Transverse colon (tissue), 4 donors: ENCODE measurements at regions not wholly inside any gene's neighbourhood (a gene's known extent, or its start where the extent isn't known, plus 50 kb on each side); places are given as distances from the start of the nearest gene placed in this dataset.

ENCODE experiments used
- DNase-seq: peaks from one replicate; pipeline ENCODE4 v3.0.0-alpha.2; 2019
- H3K27ac ChIP-seq, 4 donors: fragments of 200-600 bp; sonication (generic); 2 replicates each; pipeline ENCODE4 v1.5.1; 2016 to 2018; ENCODE audit warnings: inconsistent platforms in 4 of 4
- H3K27me3 ChIP-seq: fragments of 200-600 bp; sonication (generic); 2 replicates; pipeline ENCODE4 v1.5.1; 2017; ENCODE audit warnings: inconsistent platforms
- H3K36me3 ChIP-seq, 4 donors: fragments of 200-600 bp; sonication (generic); 2 replicates each; pipeline ENCODE4 v1.5.1; 2017 to 2019; ENCODE audit warnings: inconsistent platforms in 4 of 4
- H3K4me1 ChIP-seq, 4 donors: fragments of 200-600 bp; sonication (generic); 2 replicates each; pipeline ENCODE4 v1.5.1; 2017 to 2020; ENCODE audit warnings: inconsistent platforms in 4 of 4
- H3K4me3 ChIP-seq, 4 donors: fragments of 200-600 bp; sonication (generic); 1 replicate in 1 of 4; 2 replicates in 3 of 4; pipeline versions ENCODE4 v1.5.1 to v1.6.1; 2017 to 2019; ENCODE audit warnings: inconsistent platforms in 4 of 4
- H3K9me3 ChIP-seq, 2 donors: fragments of 200-600 bp; sonication (generic); 2 replicates each; pipeline ENCODE4 v1.5.1; 2017 to 2019; ENCODE audit warnings: inconsistent platforms in 2 of 2
- EP300 ChIP-seq: sonication (generic); formaldehyde crosslinking; IDR thresholded peaks from one replicate; pipeline ENCODE4 v1.6.1; 2017; ENCODE audit warnings: antibody characterized with exemption, low read depth
- POLR2A ChIP-seq: fragments of 450-650 bp; IDR thresholded peaks from one replicate; pipeline ENCODE4 v1.6.1; 2016; ENCODE audit warnings: antibody characterized with exemption, mild to moderate bottlenecking, moderate library complexity
- POLR2AphosphoS5 ChIP-seq, 3 donors: sonication (generic); formaldehyde crosslinking; IDR thresholded peaks; one replicate each; pipeline ENCODE4 v1.6.1; 2016; ENCODE audit warnings: antibody characterized with exemption in 3 of 3
- WGBS, 2 donors: methylation state at CpG; one replicate each; pipeline ENCODE4 v1.1.5; 2018; ENCODE audit warnings: low coverage in 1 of 2; 5-methylcytosine and 5-hydroxymethylcytosine counted together
- in situ Hi-C, 4 donors: fragments of 200-750 bp; cut with MboI; loops; one replicate each; pipeline versions ENCODE4 v1.15.0 to v1.15.1; 2017; ENCODE audit warnings: low sequenced_read_pairs in 3 of 4, low pct_ligation_motif_present in 1 of 4, low pct_unique_long_range_greater_than_20kb in 1 of 4
- intact Hi-C: fragments of 100-400 bp; cut with DNase I; formaldehyde crosslinking; loops from one replicate; pipeline ENCODE4 v1.15.1; 2023; ENCODE audit warnings: low total_unique reads
- TF ChIP-seq, protein P1 (sequence below), 5 experiments: fragments of 200-600 bp in 3 of 5; fragments of 450-650 bp in 2 of 5; sonication (generic) in 3 of 5; IDR thresholded peaks; 1 replicate in 2 of 5; 2 replicates in 3 of 5; pipeline ENCODE4 v1.5.1; 2016 to 2017; ENCODE audit warnings: antibody characterized with exemption in 5 of 5, inconsistent platforms in 3 of 5, mild to moderate bottlenecking in 2 of 5, moderate library complexity in 1 of 5

DNA sequence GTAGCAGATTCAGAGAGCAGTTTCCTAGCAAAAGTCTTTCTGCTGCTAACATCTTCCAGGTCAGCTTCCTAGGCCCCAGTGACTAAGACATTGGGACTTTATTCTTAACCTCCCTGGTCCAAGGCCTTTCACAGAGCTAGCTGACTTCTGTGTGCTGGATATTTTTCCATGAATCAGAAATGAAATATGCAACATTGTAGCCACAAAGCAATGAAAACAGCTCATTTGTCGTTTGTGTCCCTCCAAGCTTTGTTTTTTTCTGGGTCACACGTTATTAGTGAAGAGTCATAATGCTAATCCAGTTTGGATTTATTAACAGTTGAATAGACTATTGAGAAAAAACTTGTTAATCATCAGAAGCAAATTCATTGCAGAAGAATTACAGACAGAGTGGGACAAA, 82.4 kb downstream of the ARF6 start:
- in situ Hi-C loops, result no loop called here

DNA sequence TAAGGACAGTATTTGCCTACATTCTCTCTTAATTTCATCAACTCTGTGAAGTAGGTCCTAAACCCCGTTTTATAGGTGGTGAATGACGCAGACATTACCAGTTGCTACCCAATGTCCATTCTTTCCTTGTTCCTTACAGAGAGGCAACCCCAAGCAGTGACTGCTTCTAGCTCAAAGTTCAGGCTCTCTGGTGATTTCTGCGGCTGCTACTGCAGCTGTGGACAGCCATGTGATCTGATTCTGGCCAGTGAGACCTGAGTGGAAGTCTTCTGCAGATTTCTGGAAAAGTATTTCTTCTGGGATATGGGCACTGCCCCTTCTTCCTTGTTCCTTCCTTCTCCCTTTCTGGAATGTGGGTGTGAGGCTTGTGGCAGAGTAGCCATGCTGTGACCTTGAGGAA, 82.9 kb downstream of the ARF6 start:
- Histone ChIP-seq H3K36me3 (no peaks in the 10 kb centered on the region), H3K27me3 (no peaks in the 10 kb centered on the region), H3K27ac (peak overlapping the region; percentile 76 to 93 (median 86)), H3K4me3 (no peak overlapping the region), H3K9me3 (no peaks in the 10 kb centered on the region), H3K4me1 (peaks cover 45 to 76% (median 57%) of the 10 kb centered on the region in 4 donors)
- peak in 2 of 3 donors; percentile 17 to 36 for TF ChIP-seq POLR2AphosphoS5 (IDR thresholded peaks at IDR 0.05)
- peak; percentile 13 for TF ChIP-seq POLR2A
- TF ChIP-seq, protein P1, sequence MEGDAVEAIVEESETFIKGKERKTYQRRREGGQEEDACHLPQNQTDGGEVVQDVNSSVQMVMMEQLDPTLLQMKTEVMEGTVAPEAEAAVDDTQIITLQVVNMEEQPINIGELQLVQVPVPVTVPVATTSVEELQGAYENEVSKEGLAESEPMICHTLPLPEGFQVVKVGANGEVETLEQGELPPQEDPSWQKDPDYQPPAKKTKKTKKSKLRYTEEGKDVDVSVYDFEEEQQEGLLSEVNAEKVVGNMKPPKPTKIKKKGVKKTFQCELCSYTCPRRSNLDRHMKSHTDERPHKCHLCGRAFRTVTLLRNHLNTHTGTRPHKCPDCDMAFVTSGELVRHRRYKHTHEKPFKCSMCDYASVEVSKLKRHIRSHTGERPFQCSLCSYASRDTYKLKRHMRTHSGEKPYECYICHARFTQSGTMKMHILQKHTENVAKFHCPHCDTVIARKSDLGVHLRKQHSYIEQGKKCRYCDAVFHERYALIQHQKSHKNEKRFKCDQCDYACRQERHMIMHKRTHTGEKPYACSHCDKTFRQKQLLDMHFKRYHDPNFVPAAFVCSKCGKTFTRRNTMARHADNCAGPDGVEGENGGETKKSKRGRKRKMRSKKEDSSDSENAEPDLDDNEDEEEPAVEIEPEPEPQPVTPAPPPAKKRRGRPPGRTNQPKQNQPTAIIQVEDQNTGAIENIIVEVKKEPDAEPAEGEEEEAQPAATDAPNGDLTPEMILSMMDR (IDR thresholded peaks at IDR 0.05), result no peak
- TF ChIP-seq EP300, result no peak
- in situ Hi-C loops (no loop called here), intact Hi-C loops (loop anchor here (5.0 kb wide), 1 partner anchor 83 kb away; the partner anchor contains the start of gene ARF6)
- WGBS, 2 donors, result 54 to 56% methylated on average over 3 of the region's 3 CpGs
- peak; percentile 68 for DNase-seq

More for the DNA sequence above, 82.4 kb downstream of the ARF6 start:
- Histone ChIP-seq H3K27me3 (no peaks in the 10 kb centered on the region), H3K36me3 (no peaks in the 10 kb centered on the region), H3K27ac (peak overlapping the region; percentile 76 to 93 (median 86)), H3K4me3 (no peak overlapping the region), H3K4me1 (peaks cover 49 to 78% (median 63%) of the 10 kb centered on the region in 4 donors), H3K9me3 (no peaks in the 10 kb centered on the region)
- DNase-seq, result no peak
- WGBS, 2 donors, result 40 to 42% methylated on average over 2 of the region's 2 CpGs
- no peak for TF ChIP-seq EP300
- TF ChIP-seq POLR2AphosphoS5 (IDR thresholded peaks at IDR 0.05), result no peak
- TF ChIP-seq, protein P1 (IDR thresholded peaks at IDR 0.05), result no peak
- TF ChIP-seq POLR2A, result no peak
- intact Hi-C loops, result loop anchor here (5.0 kb wide), 1 partner anchor 83 kb away; the partner anchor contains the start of gene ARF6

DNA sequence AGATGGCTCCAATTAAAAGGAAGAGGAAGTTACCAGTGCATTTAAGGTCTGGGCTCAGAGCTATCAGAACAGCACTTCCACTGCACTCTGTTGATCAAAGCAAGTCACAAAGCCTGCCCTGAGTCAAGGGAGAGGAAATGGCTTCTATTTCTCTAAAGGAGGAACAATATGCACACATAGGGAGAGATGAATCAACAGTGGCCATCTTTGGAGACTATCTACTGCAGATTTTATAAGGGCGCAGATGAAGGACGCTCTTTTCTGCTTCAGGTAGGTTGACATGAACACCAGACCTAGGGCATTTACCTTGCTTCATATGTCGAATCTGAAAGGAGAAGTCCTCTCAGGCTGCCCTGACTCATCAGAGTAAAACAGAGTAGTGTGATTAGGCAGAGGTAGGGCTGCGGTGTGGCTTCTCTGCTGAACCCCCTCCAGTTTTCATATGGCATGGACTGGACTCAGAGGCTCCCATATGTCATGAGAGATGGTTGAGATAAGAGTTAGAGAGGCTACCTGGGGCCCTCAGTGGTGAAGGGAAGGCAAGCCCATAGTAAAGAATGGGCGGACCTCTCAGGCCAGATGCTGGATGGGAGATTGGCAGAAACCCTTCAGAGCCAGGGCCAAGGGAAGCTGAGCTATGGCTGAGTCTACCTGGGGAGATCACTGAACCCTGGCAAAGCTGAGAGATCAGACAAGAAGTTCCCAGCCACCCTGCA, 84.4 kb downstream of the ARF6 start:
- peaks cover 30 to 62% (median 42%) of the 10 kb centered on the region in 4 donors for H3K4me1 ChIP-seq
- no peaks in the 10 kb centered on the region for H3K27me3 ChIP-seq
- no peak for TF ChIP-seq EP300
- TF ChIP-seq POLR2AphosphoS5 (IDR thresholded peaks at IDR 0.05), result no peak
- no peak for TF ChIP-seq POLR2A
- no peak for DNase-seq
- no peaks in the 10 kb centered on the region for H3K9me3 ChIP-seq
- in situ Hi-C loops (no loop called here), intact Hi-C loops (loop anchor here (5.0 kb wide), 1 partner anchor 85 kb away; the partner anchor contains the start of gene ARF6)
- no peak overlapping the region for H3K4me3 ChIP-seq
- H3K36me3 ChIP-seq, result no peaks in the 10 kb centered on the region
- peak overlapping the region; percentile 76 to 93 (median 86) for H3K27ac ChIP-seq
- 85 to 87% methylated on average over 4 to 5 of the region's 5 CpGs for WGBS, 2 donors

DNA sequence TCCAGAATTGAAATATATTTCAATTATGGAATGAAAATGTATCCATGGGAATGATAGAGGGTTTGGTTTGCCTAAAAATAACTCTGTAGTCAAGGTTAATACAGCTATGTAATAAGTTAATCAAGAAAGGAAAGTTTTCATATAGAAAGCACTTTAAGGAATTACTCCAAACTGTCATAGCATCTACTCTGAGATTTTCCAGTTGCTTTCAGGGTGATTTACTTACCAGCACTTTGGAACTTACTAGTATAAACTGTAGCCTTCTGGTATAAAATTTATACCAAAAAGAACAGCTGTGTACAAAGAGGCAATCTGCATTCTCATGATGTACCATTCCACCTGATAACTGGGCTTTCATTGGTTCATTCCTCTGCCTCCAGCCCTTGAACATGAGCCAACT, 87.1 kb downstream of the ARF6 start:
- Histone ChIP-seq H3K4me1 (peaks cover 16 to 34% (median 17%) of the 10 kb centered on the region in 4 donors), H3K36me3 (no peaks in the 10 kb centered on the region), H3K9me3 (no peaks in the 10 kb centered on the region), H3K4me3 (no peak overlapping the region), H3K27me3 (no peaks in the 10 kb centered on the region), H3K27ac (peak overlapping the region in 1 of 4 donors; percentile 5)
- TF ChIP-seq POLR2AphosphoS5 (IDR thresholded peaks at IDR 0.05) (no peak), EP300 (no peak), POLR2A (no peak)
- TF ChIP-seq, protein P1 (IDR thresholded peaks at IDR 0.05), result no peak
- DNase-seq, result no peak
- in situ Hi-C loops (no loop called here), intact Hi-C loops (no loop called here)
